Ureter (tissue), 1 donor: ENCODE measurements at regions not wholly inside any gene's neighbourhood (a gene's known extent, or its start where the extent isn't known, plus 50 kb on each side); places are given as distances from the start of the nearest gene placed in this dataset.

ENCODE experiments used
- DNase-seq: peaks from one replicate; pipeline ENCODE4 v3.0.0-alpha.2; 2020; ENCODE audit warnings: low spot score
- donor health status: DM: yes; HTN: yes; CAD: no.

DNA sequence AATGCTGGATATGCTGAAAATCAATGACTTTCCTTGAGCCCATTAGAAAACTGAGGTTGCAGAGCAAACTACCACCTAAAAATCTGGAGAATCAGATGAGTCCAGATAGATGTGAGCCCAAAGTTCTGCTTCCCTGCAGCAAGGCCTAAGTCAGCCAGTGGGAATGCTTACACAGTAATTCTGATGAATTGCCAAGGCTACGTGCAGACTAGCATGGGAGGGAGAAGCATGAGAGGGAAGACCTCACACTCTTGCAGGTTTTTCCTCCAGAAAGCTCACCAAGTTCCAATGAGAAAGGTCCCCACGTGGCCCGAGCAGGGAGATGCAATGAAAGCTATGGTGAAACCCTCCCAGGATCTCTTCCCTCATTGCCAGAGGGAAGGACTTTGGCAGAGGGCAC is 104.8 kb upstream of the SIRPA start:
- no peak for DNase-seq

DNA sequence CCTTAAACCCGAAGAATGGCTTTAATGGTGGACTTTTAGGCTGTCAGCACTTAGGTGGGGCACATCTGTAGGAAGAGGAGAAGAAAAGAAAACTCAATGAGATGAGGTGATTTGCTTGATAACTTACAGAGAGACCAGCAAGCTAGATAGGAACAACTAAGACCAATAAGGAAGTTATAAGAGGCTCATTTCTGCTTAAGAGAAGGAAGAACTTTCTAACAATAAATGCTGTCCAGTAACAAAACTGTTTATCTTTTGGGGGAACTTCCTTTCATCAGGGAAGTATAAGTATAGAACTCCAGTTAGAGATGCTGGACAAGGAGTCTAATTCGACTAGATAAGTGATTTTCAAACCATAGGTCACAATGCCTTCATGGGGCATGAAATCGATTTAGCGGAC is 107.2 kb upstream of the SIRPA start:
- no peak for DNase-seq

DNA sequence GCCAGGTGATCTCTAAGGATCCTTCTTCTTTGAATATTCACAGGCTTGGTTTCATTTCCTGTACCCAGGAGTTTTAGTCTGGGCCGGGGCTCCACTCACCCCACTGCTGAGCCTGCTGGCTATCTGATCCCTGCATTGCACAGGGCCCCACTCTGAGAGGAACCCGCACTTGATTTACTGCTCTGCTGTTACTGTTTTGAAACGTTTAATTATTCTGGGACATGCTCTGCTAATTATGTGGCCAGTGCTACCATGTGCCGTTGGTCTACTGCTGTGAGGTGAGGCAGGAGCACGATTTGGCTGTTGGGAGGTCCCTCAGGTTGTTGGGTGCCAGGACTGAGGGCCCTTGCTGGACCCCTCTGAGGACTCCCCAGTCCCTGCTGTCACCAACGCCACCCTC is 108.7 kb upstream of the SIRPA start:
- no peak for DNase-seq

DNA sequence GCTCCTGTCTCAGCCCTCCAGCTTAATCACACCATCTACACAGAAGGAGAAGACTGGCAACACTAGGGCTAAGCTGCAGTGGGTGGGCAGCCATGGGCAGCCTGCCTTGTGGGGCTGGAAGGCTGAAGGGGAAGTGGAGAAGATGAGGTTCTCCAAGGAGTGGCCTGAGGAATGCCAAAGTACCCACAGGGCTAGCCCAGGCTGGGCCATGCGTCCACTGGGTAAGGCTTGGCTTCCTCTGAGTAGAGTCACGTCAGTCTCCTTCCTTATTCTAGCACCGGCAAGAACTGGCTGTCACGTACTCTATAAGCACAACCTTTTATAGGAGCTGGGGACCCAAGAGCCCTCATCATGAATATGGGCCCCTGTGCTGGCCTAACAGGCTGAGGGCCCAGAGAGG is 110.6 kb upstream of the SIRPA start:
- no peak for DNase-seq

DNA sequence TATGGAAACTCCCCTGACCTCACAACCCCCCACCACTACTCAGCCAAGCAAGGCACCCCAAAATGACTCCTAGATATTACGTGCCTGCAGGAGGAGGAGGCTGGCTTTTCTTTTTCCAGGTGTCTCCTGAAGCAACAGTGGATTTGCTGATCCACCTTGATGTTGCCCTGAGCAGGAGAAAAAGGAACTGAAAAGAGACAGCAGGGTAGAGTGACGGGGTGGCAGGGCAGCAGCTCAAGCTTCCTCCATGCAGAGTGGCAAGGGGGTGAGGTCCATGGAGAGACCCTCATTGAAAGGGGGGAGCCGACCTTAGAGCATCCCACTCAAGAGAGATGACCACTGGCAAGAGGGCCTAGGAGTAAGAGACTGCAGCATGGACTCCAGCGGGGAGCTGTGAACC is 112.0 kb upstream of the SIRPA start:
- no peak for DNase-seq

DNA sequence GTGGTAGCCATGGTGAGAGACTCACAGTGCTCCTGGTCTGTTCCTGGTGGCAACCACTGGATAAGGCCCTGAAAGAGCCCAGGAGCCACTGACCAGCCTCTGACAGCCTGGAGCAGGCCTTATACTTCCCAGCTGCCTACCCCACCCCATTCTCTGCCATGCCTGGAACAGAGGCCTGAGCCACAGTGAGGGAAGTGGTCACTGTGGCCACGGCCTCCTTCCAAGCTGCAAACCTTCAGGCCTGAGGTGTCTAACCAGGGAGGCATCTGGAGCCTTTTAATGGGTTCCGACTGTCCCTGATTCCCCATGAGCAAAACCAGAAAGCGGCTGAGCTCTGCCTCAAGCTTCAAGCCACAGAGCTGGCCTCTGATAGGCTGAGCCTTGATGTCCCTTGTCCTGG is 113.0 kb upstream of the SIRPA start:
- DNase-seq: no peak

DNA sequence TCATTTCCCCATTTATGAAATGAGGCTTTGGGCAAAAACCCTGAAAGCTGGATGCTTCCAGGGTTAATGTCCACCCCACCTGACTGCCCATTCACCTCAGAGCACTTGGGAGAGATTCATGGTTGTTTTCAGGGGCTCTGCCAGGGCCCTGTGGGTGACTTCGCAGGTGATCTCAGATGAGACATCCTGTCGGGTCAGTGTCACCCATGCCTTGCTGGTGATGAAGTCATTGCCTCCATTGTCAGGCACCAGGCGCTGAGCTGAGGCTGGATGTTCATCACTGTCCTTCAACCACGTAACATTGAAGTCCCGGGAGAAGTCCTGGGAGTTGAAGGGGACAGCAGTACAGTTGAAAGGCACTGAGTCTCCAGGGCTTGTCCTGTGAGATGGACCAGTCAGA is 115.6 kb upstream of the SIRPA start:
- no peak for DNase-seq

DNA sequence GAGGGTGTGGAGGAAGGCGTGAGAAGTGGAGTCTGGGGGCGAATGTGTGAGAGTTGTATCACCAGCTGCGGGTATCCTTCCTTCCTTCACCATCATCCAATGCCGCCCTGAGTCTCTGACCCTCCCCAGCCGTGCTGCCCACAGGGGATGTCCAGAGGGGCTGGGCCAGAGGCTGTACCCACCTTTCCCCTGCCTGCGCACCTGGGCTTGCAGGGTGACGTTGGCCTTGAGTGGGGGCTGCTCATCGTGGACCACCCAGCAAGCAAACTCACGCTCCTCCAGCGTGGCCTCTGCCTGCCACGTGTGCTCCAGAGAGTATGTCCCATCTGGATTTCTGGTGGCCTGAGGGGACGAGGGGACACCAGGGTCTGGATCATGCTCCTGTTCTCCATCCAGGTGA is 116.9 kb upstream of the SIRPA start:
- DNase-seq: no peak

DNA sequence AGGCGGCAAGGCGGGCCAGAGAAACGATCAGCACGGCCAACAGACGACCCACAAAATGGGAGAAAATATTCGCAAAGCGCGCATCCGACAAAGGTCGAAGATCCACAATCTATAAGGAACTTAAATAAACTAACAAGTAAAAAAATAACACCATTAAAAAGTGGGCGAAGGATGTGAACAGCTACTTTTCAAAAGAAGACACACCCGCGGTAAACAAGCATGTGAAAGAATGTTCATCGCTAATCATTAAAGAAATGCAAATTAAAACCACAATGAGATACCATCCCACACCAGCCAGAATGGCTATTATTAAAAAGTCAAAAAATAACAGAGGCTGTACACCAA is 117.8 kb upstream of the SIRPA start:
- no peak for DNase-seq

DNA sequence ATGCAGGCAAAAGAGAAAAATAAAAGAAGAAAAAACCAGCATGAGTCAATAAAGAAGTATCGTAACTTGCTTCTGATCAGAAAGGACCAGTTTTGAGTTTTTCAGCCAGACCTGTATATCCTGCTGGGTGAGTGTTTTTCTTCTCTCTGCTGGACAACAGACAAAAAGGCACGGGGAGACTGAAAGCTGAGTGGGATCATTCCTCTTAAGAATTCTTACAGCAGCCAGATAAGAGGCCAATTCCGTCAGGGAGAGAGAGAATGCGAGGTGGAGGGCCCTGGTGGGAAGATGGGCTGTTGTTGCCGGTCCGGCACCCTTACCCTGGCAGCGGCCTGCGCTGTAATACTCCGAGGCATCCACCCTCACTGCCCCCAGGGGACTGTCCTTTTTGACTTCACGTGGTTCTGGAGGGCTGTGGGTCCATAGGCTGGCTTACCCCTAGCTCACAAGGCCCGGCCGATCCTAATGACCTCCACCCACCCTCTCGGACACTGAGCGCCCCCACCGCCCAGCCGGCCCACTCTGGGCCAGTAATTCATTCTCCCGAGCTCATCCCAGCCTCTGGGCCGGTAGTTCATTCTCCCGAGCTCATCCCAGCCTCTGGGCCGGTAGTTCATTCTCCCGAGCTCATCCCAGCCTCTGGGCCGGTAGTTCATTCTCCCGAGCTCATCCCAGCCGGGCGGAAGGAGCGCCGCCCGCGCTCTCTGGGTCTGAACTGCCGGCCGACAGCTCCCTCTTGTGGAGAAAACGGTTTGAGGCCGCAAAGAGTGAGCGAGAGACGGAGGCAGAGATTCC is 118.3 kb upstream of the SIRPA start:
- DNase-seq: peak; percentile 90

DNA sequence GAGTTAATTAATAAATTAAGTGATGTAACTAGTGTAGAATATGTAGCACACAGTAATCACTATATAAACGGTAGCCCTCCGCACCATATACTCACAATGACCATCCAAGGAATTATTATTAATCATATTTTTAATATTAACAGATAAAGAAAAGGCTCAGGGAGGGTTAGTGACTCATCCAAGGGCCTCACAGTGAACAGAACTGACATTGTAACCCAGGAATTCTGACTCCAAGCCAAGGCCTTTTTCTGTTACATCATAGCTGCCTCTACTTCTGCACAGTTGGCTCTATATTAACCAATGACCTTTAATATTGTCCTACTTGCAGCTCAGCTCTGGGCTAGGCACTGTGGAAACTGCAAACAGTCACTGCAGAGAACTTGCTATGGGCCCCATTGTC is 117.5 kb upstream of the SIRPG start:
- no peak for DNase-seq

DNA sequence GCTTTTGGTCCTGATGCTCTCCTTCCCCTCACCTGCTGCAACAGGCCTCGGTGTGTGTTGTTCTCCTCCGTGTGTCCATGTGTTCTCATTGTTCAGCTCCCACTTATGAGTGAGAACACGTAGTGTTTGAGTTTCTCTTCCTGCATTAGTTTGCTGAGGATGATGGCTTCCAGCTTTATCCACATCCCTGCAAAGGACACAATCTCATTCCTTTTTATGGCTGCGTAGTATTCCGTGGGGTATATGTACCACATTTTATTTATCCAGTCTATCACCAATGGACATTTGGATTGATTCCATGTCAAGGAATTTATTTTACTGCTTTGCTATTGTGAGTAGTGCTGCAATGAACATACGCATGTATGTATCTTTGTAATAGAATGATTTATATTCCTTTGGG is 116.9 kb upstream of the SIRPG start:
- no peak for DNase-seq

DNA sequence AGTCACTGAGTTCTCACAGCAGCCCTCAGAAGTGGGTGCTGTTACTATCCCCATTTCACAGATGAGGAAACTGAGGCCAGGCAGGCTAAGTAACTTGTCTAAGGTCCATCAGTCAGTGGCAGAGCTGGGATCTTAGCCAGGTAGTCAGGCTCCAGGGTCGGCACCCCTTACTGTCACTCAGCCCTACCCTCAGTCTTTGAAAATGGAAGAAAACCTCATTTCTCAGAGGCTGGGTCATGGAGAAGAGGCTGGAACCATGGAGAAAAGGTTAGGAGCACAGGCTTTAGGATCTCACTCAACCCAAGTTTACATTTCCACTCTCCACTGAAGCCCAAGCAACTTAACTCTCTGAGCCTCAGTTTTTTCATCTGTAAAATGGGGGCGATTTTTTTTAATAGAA is 116.2 kb upstream of the SIRPG start:
- no peak for DNase-seq

DNA sequence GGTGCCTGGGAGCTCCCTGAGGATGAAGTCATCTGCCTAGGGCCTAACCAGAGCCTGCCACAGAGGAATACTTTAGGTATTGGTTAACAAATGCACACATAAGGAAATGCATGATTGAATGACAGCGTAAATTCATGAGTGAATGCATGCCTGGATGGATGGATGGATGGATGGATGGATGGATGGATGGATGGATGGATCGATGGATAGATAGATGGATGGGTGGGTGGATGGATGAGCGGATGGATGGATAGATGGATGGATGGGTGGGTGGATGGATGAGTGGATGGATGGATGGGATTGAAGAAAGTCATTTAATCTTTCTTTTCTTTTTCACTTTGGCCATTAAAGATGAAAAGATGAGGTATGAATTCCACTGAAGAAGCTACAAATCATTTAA is 111.9 kb upstream of the SIRPG start:
- no peak for DNase-seq

DNA sequence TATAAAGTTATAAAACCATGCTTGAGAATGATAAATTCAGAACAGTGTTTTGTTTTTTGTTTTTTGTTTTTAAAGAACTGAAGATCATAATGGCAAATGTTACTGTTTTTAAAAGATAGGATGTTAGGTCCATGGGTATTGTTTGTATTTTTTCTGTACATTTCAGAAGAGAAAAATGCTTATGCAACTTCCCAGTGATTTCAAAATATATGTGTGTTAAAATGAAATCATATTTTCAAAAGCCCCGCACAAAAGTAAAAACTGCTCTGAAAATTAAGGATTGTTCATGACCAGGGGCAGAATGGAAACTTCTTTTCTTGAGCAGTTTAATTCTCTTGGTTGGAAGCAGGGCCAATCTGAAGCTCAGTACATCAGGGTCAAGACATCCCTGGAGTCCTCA is 109.2 kb upstream of the SIRPG start:
- no peak for DNase-seq

DNA sequence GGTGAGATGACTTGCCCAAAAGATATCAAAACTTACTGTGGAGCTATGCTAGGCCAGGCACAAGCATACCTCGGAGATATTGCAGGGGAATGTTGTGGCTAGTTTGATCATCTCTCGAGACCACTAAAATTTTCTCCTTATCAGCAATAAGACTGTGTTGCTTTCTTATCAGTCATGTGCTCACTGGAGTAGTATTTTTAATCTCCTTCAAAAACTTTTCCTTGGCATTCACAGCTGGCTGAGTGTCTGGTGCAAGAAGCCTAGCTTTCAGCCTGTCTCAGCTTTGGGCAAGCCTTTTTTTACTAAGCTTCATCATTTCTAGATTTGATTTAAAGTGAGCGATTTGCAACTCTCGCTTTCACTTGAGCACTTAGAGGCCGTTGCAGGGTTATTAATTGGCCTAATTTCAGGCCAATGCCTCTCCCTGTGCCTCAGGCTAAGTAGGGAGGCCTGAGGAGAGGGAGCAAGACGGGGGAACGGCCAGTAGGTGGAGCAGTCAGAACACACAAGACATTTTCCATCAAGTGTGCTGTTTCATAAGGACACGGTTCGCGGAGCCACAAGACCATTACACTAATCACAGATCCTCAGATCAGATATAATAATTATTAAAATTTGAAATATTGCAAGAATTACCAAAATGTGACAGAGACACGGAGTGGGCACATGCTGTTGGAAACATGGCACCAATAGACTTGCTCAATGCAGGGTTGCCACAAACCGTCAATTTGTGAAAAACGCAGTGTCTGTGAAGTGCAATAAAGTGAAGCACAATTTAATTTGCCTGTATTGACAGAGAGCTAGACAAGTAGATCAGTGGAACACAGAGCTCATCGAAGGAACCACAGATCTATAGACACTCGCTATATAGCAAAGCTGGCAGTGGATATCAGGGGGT is 106.8 kb upstream of the SIRPG start:
- peak; percentile 79 for DNase-seq

DNA sequence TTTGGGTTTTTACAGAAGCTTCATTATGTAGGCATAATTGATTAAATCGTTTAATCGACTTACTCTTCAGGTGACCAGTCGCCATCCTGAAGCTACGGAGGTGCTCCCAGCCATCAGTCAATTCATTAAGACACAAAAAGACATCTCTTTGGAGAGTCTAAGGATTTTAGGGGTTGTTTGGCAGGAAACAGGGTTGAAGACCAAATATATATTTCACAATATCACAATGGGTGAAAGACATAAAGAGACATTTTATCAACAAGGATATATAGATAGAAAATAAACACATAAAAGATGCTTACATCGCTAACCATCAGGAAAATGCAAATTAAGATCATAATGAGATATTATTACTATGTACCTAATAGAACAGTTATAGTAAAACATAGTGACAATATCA is 104.0 kb upstream of the SIRPG start:
- no peak for DNase-seq

DNA sequence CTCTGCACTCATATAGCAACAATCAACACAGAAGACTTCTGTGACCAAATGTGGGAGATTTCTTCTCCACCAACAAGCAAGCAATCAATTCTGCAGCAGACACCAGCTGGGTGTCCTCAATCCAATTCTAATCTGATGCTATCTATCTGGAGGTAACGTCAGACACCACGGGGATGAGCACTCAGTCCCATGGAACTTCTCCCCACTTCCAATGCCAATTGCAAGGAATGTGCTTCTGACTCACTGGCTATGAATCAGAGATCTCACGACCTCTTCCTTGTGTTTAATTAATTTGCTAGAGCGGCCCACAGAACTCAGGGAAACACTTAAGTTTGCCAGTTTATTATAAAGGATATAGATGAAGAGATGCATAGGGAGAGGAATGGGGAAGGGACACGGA is 103.5 kb upstream of the SIRPG start:
- DNase-seq: no peak

DNA sequence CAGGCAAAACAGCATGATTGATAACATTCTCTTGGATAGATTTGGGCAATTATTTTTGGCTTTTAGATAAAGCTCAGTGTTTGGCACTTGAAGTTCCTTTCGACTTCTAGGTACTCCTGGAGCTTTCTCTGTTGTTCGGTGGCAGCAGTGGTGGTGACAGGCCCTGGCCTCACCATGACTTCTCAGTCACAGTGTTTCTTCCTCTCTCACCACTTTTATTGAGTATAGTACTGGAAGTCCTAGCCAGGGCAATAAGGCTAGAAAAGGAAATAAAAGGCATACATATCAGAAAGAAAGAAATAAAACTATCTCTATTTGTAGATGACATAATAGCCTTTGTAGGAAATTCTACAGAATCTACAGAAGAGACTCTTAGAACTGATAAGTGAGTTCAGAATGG is 101.2 kb upstream of the SIRPG start:
- DNase-seq: no peak

DNA sequence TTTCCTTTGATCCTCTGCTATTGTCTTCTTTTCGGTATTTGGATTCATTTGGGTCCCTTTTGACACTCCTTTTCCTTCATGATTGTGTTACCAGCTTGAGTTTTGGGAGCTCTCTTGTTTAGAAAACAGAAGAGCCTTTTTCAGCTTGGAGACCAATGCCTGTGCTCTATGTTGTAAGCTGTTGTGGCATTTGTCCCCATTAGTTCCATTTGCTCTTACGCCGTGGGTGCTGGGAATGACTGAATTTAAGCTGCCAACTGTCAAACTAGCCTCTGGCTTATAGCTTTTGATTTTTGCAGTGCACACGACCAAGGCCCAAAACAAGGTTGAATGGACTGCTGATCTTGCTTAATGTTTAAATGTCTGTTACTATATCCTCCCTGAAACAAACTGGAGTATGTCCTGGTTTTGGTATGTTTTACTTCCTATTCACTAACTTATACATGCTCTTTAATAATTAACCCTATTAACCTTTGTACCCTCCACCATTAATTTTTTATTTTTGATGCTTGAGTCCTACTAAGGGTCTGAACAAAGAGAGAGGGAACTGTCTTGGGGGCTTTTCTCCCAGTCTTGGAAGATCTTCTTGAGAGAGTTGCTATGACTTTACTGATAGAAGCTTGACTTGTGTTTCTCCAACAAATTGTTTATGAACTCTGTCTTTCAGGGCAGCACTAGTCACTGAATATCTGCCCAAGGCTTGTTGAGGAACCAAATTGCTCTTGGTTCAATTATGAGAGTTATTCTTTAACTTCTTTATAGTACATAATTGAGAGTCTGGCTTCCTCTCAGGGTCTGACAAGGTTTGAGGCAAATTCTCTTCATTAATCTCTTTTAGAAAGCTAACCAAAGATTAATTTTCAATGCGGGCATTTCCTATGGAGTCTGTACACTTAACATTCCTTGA is 100.3 kb upstream of the SIRPG start:
- DNase-seq: no peak

DNA sequence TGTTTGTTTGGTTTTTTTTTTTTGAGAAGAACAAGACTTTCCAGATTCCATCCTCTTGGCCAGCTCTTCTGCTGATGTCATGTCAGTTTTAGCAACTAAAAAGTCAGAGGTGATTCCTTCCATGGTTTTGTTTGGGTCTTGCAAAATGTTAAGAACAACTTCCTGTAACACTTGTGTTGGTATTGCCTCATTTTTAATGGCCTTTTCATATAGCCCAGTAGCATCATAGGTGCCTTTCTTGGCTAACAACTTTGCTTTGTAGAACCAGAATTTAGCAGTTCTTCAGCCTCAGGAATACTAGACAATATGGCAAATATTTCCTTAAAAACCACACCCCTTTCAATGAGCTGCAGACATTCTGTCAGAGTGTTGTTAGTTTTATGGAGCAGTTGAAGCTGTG is 99.5 kb upstream of the SIRPG start:
- DNase-seq: no peak

DNA sequence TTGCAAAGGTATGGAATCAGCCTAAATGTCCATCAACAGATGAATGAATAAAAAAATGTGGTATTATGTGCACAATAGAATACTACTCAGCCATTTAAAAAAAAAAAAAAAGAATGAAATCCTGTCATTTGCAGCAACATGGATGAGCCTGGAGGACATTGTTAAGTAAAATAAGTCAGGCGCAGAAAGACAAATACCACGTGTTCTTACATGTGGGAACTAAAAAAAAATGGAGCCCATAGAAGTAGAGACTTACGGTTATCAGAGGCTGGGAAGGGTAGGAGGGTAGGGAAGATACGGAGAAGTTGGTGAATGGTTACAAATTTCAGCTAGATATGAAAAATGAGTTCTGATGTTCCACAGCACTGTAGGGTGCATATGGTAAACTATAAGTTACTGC is 97.2 kb upstream of the SIRPG start:
- DNase-seq: no peak
